Fibroblast of peridontal ligament (primary cell): ENCODE measurements at regions not wholly inside any gene's neighbourhood (a gene's known extent, or its start where the extent isn't known, plus 50 kb on each side); places are given as distances from the start of the nearest gene placed in this dataset.
A peak's percentile ranks its signal among the peaks of the same experiment; 100 is the strongest.

ENCODE experiments used
- DNase-seq: peaks from one replicate; pipeline ENCODE4 v3.0.0-alpha.2; 2010; ENCODE audit errors: extremely low read depth

GRCh38 chr12:65517656-65518210 is 239.2 kb downstream of the MSRB3 start:
- no peak for DNase-seq

- peak; percentile 16 for DNase-seq
Observed at GRCh38 chr12:65518771-65519170, 240.3 kb downstream of the MSRB3 start.

GRCh38 chr12:65520658-65521057 is 242.2 kb downstream of the MSRB3 start:
- no peak for DNase-seq

GRCh38 chr12:65522956-65523860 is 244.7 kb downstream of the MSRB3 start:
- DNase-seq, result no peak

GRCh38 chr12:65524666-65525065 is 246.2 kb downstream of the MSRB3 start:
- DNase-seq, result peak; percentile 89

GRCh38 chr12:65525491-65526141 is 247.1 kb downstream of the MSRB3 start:
- peak; percentile 89 for DNase-seq

GRCh38 chr12:65526311-65526710 is 247.8 kb downstream of the MSRB3 start:
- DNase-seq, result peak; percentile 24

GRCh38 chr12:65528127-65528526 is 249.6 kb downstream of the MSRB3 start:
- DNase-seq, result no peak

GRCh38 chr12:65529106-65529505 is 250.6 kb downstream of the MSRB3 start:
- no peak for DNase-seq

- DNase-seq, result no peak
Observed at GRCh38 chr12:65529771-65530435, 251.4 kb downstream of the MSRB3 start.

- DNase-seq, result peak; percentile 94
Observed at GRCh38 chr12:65532162-65532561, 253.7 kb downstream of the MSRB3 start.

GRCh38 chr12:65532764-65533163 is 254.3 kb downstream of the MSRB3 start:
- peak; percentile 91 for DNase-seq

- DNase-seq, result peak; percentile 76
Observed at GRCh38 chr12:65533177-65533883, 254.8 kb downstream of the MSRB3 start.

- DNase-seq, result no peak
Observed at GRCh38 chr12:65534238-65534841, 255.9 kb downstream of the MSRB3 start.

- no peak for DNase-seq
Observed at GRCh38 chr12:65535946-65536345, 257.5 kb downstream of the MSRB3 start.

GRCh38 chr12:65536351-65536750 is 257.9 kb downstream of the MSRB3 start:
- DNase-seq, result no peak

- peak; percentile 100 for DNase-seq
Observed at GRCh38 chr12:65536876-65537681, 258.6 kb downstream of the MSRB3 start.

- no peak for DNase-seq
Observed at GRCh38 chr12:65537978-65538377, 259.5 kb downstream of the MSRB3 start.

GRCh38 chr12:65539023-65539422 is 260.5 kb downstream of the MSRB3 start:
- no peak for DNase-seq

- DNase-seq, result no peak
Observed at GRCh38 chr12:65540140-65540539, 261.7 kb downstream of the MSRB3 start.
